Transverse colon (tissue), 4 donors: ENCODE measurements at regions not wholly inside any gene's neighbourhood (a gene's known extent, or its start where the extent isn't known, plus 50 kb on each side); places are given as distances from the start of the nearest gene placed in this dataset.

Experiments used
- DNase-seq: peaks from one replicate; pipeline ENCODE4 v3.0.0-alpha.2; 2019
- H3K27ac ChIP-seq, 4 donors: fragments of 200-600 bp; sonication (generic); 2 replicates each; pipeline ENCODE4 v1.5.1; 2016 to 2018; ENCODE audit warnings: inconsistent platforms in 4 of 4
- H3K27me3 ChIP-seq: fragments of 200-600 bp; sonication (generic); 2 replicates; pipeline ENCODE4 v1.5.1; 2017; ENCODE audit warnings: inconsistent platforms
- H3K36me3 ChIP-seq, 4 donors: fragments of 200-600 bp; sonication (generic); 2 replicates each; pipeline ENCODE4 v1.5.1; 2017 to 2019; ENCODE audit warnings: inconsistent platforms in 4 of 4
- H3K4me1 ChIP-seq, 4 donors: fragments of 200-600 bp; sonication (generic); 2 replicates each; pipeline ENCODE4 v1.5.1; 2017 to 2020; ENCODE audit warnings: inconsistent platforms in 4 of 4
- H3K4me3 ChIP-seq, 4 donors: fragments of 200-600 bp; sonication (generic); 1 replicate in 1 of 4; 2 replicates in 3 of 4; pipeline versions ENCODE4 v1.5.1 to v1.6.1; 2017 to 2019; ENCODE audit warnings: inconsistent platforms in 4 of 4
- H3K9me3 ChIP-seq, 2 donors: fragments of 200-600 bp; sonication (generic); 2 replicates each; pipeline ENCODE4 v1.5.1; 2017 to 2019; ENCODE audit warnings: inconsistent platforms in 2 of 2
- EP300 ChIP-seq: sonication (generic); formaldehyde crosslinking; IDR thresholded peaks from one replicate; pipeline ENCODE4 v1.6.1; 2017; ENCODE audit warnings: antibody characterized with exemption, low read depth
- POLR2A ChIP-seq: fragments of 450-650 bp; IDR thresholded peaks from one replicate; pipeline ENCODE4 v1.6.1; 2016; ENCODE audit warnings: antibody characterized with exemption, mild to moderate bottlenecking, moderate library complexity
- POLR2AphosphoS5 ChIP-seq, 3 donors: sonication (generic); formaldehyde crosslinking; IDR thresholded peaks; one replicate each; pipeline ENCODE4 v1.6.1; 2016; ENCODE audit warnings: antibody characterized with exemption in 3 of 3
- WGBS, 2 donors: methylation state at CpG; one replicate each; pipeline ENCODE4 v1.1.5; 2018; ENCODE audit warnings: low coverage in 1 of 2; 5-methylcytosine and 5-hydroxymethylcytosine counted together
- in situ Hi-C, 4 donors: fragments of 200-750 bp; cut with MboI; loops; one replicate each; pipeline versions ENCODE4 v1.15.0 to v1.15.1; 2017; ENCODE audit warnings: low sequenced_read_pairs in 3 of 4, low pct_ligation_motif_present in 1 of 4, low pct_unique_long_range_greater_than_20kb in 1 of 4
- intact Hi-C: fragments of 100-400 bp; cut with DNase I; formaldehyde crosslinking; loops from one replicate; pipeline ENCODE4 v1.15.1; 2023; ENCODE audit warnings: low total_unique reads
- TF ChIP-seq, protein P1 (sequence below), 5 experiments: fragments of 200-600 bp in 3 of 5; fragments of 450-650 bp in 2 of 5; sonication (generic) in 3 of 5; IDR thresholded peaks; 1 replicate in 2 of 5; 2 replicates in 3 of 5; pipeline ENCODE4 v1.5.1; 2016 to 2017; ENCODE audit warnings: antibody characterized with exemption in 5 of 5, inconsistent platforms in 3 of 5, mild to moderate bottlenecking in 2 of 5, moderate library complexity in 1 of 5

GRCh38 chr11:113552271-113552670 is 77.1 kb upstream of the DRD2 start:
- intact Hi-C loops (no loop called here), in situ Hi-C loops (no loop called here)
- no peaks in the 10 kb centered on the region for H3K9me3 ChIP-seq
- H3K4me3 ChIP-seq: no peak overlapping the region
- no peaks in the 10 kb centered on the region for H3K27me3 ChIP-seq
- no peak for DNase-seq
- H3K4me1 ChIP-seq: peaks cover 0 to 4% (median 0%) of the 10 kb centered on the region in 4 donors
- WGBS, 2 donors: 93 to 94% methylated on average over 2 of the region's 2 CpGs
- H3K27ac ChIP-seq: no peak overlapping the region
- TF ChIP-seq POLR2AphosphoS5 (IDR thresholded peaks at IDR 0.05) (no peak), POLR2A (no peak), EP300 (no peak)
- TF ChIP-seq, protein P1, sequence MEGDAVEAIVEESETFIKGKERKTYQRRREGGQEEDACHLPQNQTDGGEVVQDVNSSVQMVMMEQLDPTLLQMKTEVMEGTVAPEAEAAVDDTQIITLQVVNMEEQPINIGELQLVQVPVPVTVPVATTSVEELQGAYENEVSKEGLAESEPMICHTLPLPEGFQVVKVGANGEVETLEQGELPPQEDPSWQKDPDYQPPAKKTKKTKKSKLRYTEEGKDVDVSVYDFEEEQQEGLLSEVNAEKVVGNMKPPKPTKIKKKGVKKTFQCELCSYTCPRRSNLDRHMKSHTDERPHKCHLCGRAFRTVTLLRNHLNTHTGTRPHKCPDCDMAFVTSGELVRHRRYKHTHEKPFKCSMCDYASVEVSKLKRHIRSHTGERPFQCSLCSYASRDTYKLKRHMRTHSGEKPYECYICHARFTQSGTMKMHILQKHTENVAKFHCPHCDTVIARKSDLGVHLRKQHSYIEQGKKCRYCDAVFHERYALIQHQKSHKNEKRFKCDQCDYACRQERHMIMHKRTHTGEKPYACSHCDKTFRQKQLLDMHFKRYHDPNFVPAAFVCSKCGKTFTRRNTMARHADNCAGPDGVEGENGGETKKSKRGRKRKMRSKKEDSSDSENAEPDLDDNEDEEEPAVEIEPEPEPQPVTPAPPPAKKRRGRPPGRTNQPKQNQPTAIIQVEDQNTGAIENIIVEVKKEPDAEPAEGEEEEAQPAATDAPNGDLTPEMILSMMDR (IDR thresholded peaks at IDR 0.05): no peak
- H3K36me3 ChIP-seq: no peaks in the 10 kb centered on the region

DNA sequence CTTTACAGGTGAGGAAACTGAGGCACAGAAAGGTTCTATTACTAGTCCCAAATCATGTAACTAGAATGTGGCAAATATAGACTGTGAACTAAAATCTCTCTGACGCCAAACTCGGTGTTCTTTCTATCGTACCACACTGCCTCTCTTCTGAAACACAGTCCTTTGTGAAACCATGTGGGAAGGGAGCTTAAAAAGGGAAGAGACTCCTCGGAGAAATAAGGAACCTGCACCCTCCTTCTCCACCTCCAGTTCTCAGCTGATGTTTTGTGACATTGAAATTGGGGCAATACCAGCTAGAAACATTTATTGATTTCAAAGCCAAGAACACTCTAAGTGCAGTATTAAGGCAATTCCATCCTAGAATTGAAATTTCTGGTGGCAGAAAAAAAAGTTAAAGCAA is 76.4 kb upstream of the DRD2 start:
- no peak overlapping the region for H3K27ac ChIP-seq
- no peak overlapping the region for H3K4me3 ChIP-seq
- WGBS, 2 donors: 84% methylated on average over 4 of the region's 4 CpGs
- no peaks in the 10 kb centered on the region for H3K36me3 ChIP-seq
- in situ Hi-C loops: no loop called here
- no peak for TF ChIP-seq POLR2AphosphoS5 (IDR thresholded peaks at IDR 0.05)
- TF ChIP-seq POLR2A: no peak
- no peaks in the 10 kb centered on the region for H3K9me3 ChIP-seq
- intact Hi-C loops: no loop called here
- no peak for DNase-seq
- H3K4me1 ChIP-seq: peaks cover 0 to 4% (median 0%) of the 10 kb centered on the region in 4 donors
- no peaks in the 10 kb centered on the region for H3K27me3 ChIP-seq

- Histone ChIP-seq H3K27me3 (no peaks in the 10 kb centered on the region), H3K27ac (no peak overlapping the region), H3K4me1 (peaks cover 0 to 4% (median 0%) of the 10 kb centered on the region in 4 donors), H3K4me3 (no peak overlapping the region), H3K9me3 (no peaks in the 10 kb centered on the region), H3K36me3 (no peaks in the 10 kb centered on the region)
- no peak for DNase-seq
- TF ChIP-seq, protein P1 (IDR thresholded peaks at IDR 0.05): no peak
- TF ChIP-seq POLR2A (no peak), EP300 (no peak), POLR2AphosphoS5 (IDR thresholded peaks at IDR 0.05) (no peak)
- intact Hi-C loops: no loop called here
- in situ Hi-C loops: loop anchor here in 1 of 4 donors (25.0 kb wide), 1 partner anchor 187 kb away; no protein-coding TSS in a partner anchor
- 67 to 90% methylated on average over 1 to 6 of the region's 6 CpGs for WGBS, 2 donors
These were observed 74.7 kb upstream of the DRD2 start for GRCh38 chr11:113549611-113550578.

- peaks cover 0 to 4% (median 0%) of the 10 kb centered on the region in 4 donors for H3K4me1 ChIP-seq
- TF ChIP-seq POLR2AphosphoS5 (IDR thresholded peaks at IDR 0.05) (no peak), EP300 (no peak), POLR2A (no peak)
- TF ChIP-seq, protein P1 (IDR thresholded peaks at IDR 0.05): no peak
- in situ Hi-C loops (loop anchor here in 1 of 4 donors (25.0 kb wide), 1 partner anchor 188 kb away; no protein-coding TSS in a partner anchor), intact Hi-C loops (no loop called here)
- 90 to 93% methylated on average over 3 of the region's 3 CpGs for WGBS, 2 donors
- H3K9me3 ChIP-seq: no peaks in the 10 kb centered on the region
- H3K36me3 ChIP-seq: no peaks in the 10 kb centered on the region
- no peak overlapping the region for H3K27ac ChIP-seq
- no peaks in the 10 kb centered on the region for H3K27me3 ChIP-seq
- DNase-seq: no peak
- H3K4me3 ChIP-seq: no peak overlapping the region
These were observed 73.9 kb upstream of the DRD2 start for GRCh38 chr11:113549061-113549460.
